RCC 7860 (cell line): ENCODE measurements at regions not wholly inside any gene's neighbourhood (a gene's known extent, or its start where the extent isn't known, plus 50 kb on each side); places are given as distances from the start of the nearest gene placed in this dataset.

Experiments used
- DNase-seq: peaks from one replicate; pipeline ENCODE4 v3.0.0-alpha.2; 2015; ENCODE audit warnings: low spot score
- FAIRE-seq: peaks from 2 replicates; lab custom pipeline; 2012; peaks lifted over from hg19 to GRCh38; lab: Jason Lieb, UNC

DNA sequence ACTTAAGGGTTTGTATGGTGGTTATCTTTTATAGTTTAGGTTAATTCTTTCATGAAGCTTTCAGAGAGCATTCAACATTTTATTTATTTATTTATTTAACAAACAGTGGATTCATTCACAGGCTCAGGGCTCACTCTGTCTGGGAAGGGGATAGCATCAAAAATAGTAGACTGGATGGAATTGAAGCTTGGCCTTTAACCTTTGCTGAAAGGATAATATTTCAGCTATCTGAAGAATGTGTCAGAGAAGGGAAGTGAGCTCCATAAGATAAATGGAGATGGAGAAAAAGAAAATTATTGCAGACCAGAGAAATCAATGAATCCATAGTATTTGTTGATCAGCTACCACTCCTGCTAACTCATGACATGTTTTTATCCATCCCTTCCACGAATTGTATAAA is 305.6 kb downstream of the COG6 start:
- no peak for FAIRE-seq
- DNase-seq = no peak

GRCh38 chr13:39963612-39964011 is 308.1 kb downstream of the COG6 start:
- DNase-seq (no peak), FAIRE-seq (no peak)

- DNase-seq = no peak
- FAIRE-seq = no peak
These were observed 309.8 kb downstream of the COG6 start for GRCh38 chr13:39965309-39965708.

GRCh38 chr13:39967199-39967959 is 311.9 kb downstream of the COG6 start:
- FAIRE-seq (no peak), DNase-seq (no peak)

GRCh38 chr13:39968646-39969475 is 313.4 kb downstream of the COG6 start:
- DNase-seq (no peak), FAIRE-seq (no peak)

- FAIRE-seq = no peak
- DNase-seq = no peak
These were observed 314.9 kb downstream of the COG6 start for GRCh38 chr13:39970177-39970846.

DNA sequence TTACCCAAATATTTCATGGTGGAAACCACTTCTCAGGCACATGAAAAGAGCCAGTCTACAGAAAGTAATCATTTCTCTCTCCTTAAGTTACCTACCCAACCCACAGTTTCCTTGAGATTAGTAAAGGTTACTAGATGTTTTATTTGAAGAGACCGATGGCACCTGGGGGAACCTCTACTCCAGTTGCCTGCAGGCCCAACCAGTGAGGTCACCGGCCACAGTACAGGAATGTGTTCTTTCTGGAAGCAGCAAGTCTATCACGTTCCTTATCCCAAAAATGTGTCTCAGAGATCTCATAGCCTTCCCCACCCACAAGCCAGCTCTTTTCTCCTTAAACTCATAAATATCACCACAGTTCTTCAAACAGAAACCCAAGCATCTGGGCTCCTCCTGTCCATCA is 316.1 kb downstream of the COG6 start:
- no peak for FAIRE-seq
- no peak for DNase-seq

DNA sequence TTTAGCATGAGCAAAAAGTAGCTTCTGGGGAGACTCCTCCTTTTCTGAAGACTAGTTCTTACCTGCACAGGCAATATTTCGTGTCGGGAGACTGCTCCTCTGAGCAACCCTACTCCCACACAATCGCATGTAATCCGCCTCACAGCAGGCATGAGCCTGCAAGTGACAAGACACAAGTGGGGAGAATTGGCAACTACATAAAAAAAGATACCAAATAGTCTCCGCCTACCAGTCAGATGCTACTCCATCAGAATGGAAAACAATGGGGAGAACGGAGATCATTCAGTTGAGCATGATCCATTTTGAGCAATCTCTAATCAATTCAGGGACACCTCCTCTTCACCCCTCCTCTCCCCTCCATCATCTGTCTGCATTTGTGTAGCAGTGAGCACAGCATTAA is 321.0 kb downstream of the COG6 start:
- DNase-seq (no peak), FAIRE-seq (no peak)

DNA sequence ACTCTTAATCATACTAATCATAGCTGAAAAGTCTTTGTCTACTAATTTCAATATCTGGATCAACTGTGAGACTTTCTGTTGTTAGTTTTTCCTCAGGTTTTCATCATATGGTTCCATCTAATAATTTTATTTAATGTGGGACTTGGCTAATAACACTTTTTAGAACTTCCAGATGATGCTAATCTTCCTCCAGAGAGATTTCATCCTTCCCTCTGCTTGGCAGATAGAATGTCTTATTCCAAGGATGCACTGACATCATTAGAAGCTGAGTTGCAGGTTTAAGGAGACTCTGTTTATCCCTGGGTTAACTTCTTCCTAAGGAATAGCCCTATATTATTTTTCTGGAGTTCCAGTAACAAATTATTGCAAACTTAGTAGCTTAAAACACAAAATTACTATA is 325.6 kb downstream of the COG6 start:
- DNase-seq (no peak), FAIRE-seq (no peak)

GRCh38 chr13:39982745-39983144 is 327.3 kb downstream of the COG6 start:
- DNase-seq (no peak), FAIRE-seq (no peak)

DNA sequence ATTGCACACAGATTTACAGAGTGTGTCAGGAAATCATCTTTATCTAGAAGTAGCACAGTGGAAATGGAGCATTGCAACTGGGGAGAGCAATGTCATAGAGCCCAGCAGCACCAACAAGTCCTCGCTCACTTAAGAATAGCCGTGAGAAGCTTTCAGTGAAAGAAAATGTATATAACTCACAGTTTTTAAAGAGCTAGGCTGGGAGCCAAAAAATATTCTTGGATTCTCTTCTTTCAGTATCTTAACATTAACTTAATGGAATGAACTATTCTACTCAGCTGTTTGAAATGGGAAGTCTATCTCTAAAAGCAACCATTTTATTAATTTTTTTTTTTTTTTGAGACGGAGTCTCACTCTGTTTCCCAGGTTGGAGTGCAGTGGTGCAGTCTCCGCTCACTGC is 329.6 kb downstream of the COG6 start:
- DNase-seq = no peak
- FAIRE-seq = no peak

- FAIRE-seq (no peak), DNase-seq (no peak)
These were observed 332.9 kb downstream of the COG6 start for GRCh38 chr13:39988351-39988750.

GRCh38 chr13:39998166-39998565 is 342.7 kb downstream of the COG6 start:
- FAIRE-seq (no peak), DNase-seq (no peak)

DNA sequence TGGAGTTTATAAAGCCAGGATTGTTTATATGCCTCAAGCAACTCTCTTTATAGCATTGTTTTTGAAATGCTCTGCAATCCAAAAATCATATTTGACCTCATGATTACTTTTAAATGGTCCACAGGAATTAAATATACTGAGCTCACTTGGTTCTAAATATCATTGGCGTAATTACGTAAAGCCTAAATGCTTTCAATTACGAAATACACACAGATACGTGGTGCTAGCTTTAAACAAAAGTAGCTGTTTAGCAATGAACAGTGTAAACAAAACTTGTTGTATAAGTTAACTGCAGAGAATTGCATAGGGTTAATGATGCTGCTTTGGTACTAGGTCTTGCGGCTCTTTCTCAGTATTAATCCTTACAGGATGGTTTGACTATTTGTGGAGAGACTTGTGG is 346.6 kb downstream of the COG6 start:
- no peak for DNase-seq
- FAIRE-seq = no peak

- no peak for DNase-seq
These were observed 358.1 kb downstream of the COG6 start for GRCh38 chr13:40013554-40013953.

GRCh38 chr13:40016953-40017660 is 361.6 kb downstream of the COG6 start:
- DNase-seq = no peak
- no peak for FAIRE-seq

More at GRCh38 chr13:40013554-40013953, 358.1 kb downstream of the COG6 start:
- FAIRE-seq = no peak

DNA sequence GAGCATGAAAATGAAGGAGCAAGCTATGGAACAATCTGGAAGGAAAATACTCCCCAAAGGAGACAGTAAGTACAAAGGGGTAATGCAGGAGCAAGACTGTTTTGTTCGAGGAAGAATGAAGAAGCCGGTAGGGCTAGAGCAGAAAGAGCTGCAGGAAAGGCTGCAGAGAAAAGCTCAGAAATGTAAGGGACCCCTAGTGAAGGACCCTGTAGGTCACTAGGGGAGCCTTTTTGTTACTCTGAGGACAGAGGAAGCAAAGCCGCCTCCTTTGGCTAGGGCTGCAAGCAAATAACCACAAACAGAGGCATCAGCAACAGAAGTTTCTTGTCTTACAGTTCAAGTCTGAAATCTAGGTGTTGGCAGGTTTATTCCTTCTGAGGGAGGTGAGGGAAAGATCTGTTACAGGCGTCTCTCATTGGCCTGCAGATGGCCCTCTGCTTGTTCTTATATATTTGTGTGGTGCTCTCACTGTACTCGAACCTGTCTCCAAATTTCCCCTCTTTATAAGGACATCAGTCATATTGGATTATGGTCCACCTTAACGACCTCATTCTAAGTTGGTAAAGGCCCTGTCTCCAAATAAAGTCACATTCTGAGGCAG is 362.3 kb downstream of the COG6 start:
- DNase-seq = no peak
- FAIRE-seq = no peak

DNA sequence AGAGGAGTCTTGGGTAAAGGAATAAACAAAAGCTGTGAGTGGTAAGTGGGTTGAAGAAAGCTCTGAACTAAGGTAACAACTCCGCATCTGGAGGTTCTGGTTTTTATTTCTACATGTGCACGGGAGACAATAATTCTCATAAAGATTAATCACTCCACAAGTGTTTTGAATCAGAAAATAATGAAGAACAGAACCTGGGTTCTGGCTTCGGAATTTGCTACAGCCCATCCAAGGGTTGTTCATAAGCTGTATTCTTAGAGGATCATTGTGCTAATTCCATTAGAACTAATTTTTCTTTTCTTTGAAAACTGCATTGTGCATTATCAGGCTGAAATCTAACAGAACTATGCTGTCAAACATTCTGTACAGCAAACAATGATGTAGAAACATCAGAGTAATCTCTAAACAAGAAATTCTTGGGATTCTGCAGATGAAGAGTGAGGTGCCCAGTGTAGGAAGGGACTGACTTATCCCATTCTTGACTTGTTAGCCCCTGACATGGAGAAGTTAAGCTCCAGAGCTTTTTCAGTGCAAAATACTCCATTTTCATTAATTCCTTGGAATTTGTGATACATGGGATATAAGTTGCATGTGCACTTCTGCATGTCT is 368.2 kb downstream of the COG6 start:
- DNase-seq (no peak), FAIRE-seq (no peak)

DNA sequence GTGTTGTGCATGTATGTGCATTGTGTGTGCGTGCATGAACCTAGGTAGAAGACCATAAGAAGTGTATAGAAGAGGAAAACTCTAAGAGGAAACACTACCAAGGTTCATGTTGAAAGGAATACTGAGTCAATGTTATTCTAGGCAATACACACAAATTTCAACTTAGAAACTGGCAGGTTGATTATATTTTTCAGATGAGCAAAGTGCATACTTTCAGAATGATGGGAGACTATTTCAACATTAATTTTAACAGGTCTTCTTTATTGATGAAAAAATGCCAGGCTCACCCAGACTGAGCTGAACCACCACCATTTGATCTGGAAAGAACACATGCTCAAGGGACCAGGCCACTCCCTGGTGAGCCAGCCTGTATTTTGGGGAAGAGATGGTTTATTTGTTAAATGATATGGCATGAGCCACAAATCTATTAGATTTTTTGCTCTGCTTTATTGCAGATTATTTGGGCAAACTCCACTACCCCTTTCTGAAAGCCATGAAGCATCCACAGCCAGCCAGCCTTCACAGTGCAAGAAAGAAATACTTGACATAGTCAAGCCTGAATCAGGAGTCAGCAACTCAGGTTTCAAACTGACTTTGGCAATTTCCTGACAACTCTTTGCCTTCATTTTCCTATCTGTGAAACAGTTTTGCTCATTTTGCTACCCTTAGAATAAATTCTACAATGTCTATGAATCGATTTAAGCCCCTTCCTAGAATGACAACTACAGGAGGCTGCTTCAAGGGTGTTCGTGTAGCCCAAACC is 368.9 kb downstream of the COG6 start:
- DNase-seq = no peak
- FAIRE-seq = no peak
